ENCODE measurements at regions not wholly inside any gene's neighbourhood (a gene's known extent, or its start where the extent isn't known, plus 50 kb on each side); places are given as distances from the start of the nearest gene placed in this dataset.
"Not testable (repeated sequence)": the region's sequence is repeated elsewhere in the genome, so short reads cannot be mapped to it uniquely, and the experiment has no call there.

- DNase-seq, result no peak
Observed at GRCh38 chr14:35174342-35174741, 52.0 kb downstream of the PRORP start.

GRCh38 chr14:35180179-35180578, 57.8 kb downstream of the PRORP start:
- DNase-seq, result no peak

- not testable (repeated sequence) for DNase-seq
Observed at GRCh38 chr14:35184891-35185290, 62.5 kb downstream of the PRORP start.

GRCh38 chr14:35189422-35189821, 67.1 kb downstream of the PRORP start:
- DNase-seq, result no peak

- DNase-seq, result no peak
Observed at GRCh38 chr14:35193161-35193560, 70.8 kb downstream of the PRORP start.

GRCh38 chr14:35194183-35194582, 71.8 kb downstream of the PRORP start:
- not testable (repeated sequence) for DNase-seq

GRCh38 chr14:35196571-35196970, 74.2 kb downstream of the PRORP start:
- DNase-seq, result no peak

GRCh38 chr14:35197015-35197414, 74.7 kb downstream of the PRORP start:
- no peak for DNase-seq

GRCh38 chr14:35201066-35201465, 78.7 kb downstream of the PRORP start:
- DNase-seq, result no peak

GRCh38 chr14:35202195-35202594, 79.8 kb downstream of the PRORP start:
- no peak for DNase-seq

GRCh38 chr14:35205737-35206136, 83.4 kb downstream of the PRORP start:
- DNase-seq, result no peak

- no peak for DNase-seq
Observed at GRCh38 chr14:35211067-35211466, 81.1 kb upstream of the PSMA6 start.

- no peak for DNase-seq
Observed at GRCh38 chr14:35212471-35213142, 79.6 kb upstream of the PSMA6 start.

GRCh38 chr14:35213143-35213788, 78.9 kb upstream of the PSMA6 start:
- DNase-seq, result no peak

GRCh38 chr14:35213869-35214387, 78.3 kb upstream of the PSMA6 start:
- no peak for DNase-seq

GRCh38 chr14:35214402-35214801, 77.8 kb upstream of the PSMA6 start:
- DNase-seq, result not testable (repeated sequence)

GRCh38 chr14:35215110-35215813, 76.9 kb upstream of the PSMA6 start:
- peak in 1 of 2 experiments; percentile 1 for DNase-seq

- not testable (repeated sequence) for DNase-seq
Observed at GRCh38 chr14:35218176-35218575, 74.0 kb upstream of the PSMA6 start.

GRCh38 chr14:35218963-35219362, 73.2 kb upstream of the PSMA6 start:
- DNase-seq, result no peak

GRCh38 chr14:35220027-35220676, 72.0 kb upstream of the PSMA6 start:
- no peak for DNase-seq

- no peak for DNase-seq
Observed at GRCh38 chr14:35220920-35221319, 71.3 kb upstream of the PSMA6 start.

GRCh38 chr14:35221462-35221861, 70.7 kb upstream of the PSMA6 start:
- no peak for DNase-seq

GRCh38 chr14:35222324-35222723, 69.9 kb upstream of the PSMA6 start:
- no peak for DNase-seq

Measured in NCI-H526 (cell line).